HEK293T (cell line): ENCODE measurements at regions not wholly inside any gene's neighbourhood (a gene's known extent, or its start where the extent isn't known, plus 50 kb on each side); places are given as distances from the start of the nearest gene placed in this dataset.

Source experiments
- ARNT ChIP-seq: fragments of 450-650 bp; IDR thresholded peaks from 2 replicates; pipeline ENCODE4 v1.6.1; 2017; ENCODE audit warnings: mild to moderate bottlenecking
- BHLHE40 ChIP-seq: fragments of 450-650 bp; IDR thresholded peaks from 2 replicates; pipeline ENCODE4 v1.6.1; 2016; ENCODE audit warnings: mild to moderate bottlenecking, moderate library complexity, borderline replicate concordance
- FOXA1 ChIP-seq: fragments of 450-650 bp; IDR thresholded peaks from 2 replicates; pipeline ENCODE4 v1.6.1; 2016; ENCODE audit warnings: mild to moderate bottlenecking
- FOXK2 ChIP-seq: fragments of 450-650 bp; IDR thresholded peaks from 2 replicates; pipeline ENCODE4 v1.6.1; 2016; ENCODE audit warnings: mild to moderate bottlenecking
- FOXM1 ChIP-seq: fragments of 450-650 bp; IDR thresholded peaks from 2 replicates; pipeline ENCODE4 v1.6.1; 2017; ENCODE audit warnings: mild to moderate bottlenecking, borderline replicate concordance
- HDGF ChIP-seq: fragments of 450-650 bp; IDR thresholded peaks from 2 replicates; pipeline ENCODE4 v1.6.1; 2017; ENCODE audit warnings: antibody characterized with exemption, borderline replicate concordance
- L3MBTL2 ChIP-seq: fragments of 450-650 bp; conservative IDR thresholded peaks from 2 replicates; pipeline ENCODE4 v1.6.1; 2016; ENCODE audit warnings: mild to moderate bottlenecking
- LEF1 ChIP-seq: fragments of 450-650 bp; IDR thresholded peaks from 2 replicates; pipeline ENCODE4 v1.6.1; 2017; ENCODE audit warnings: mild to moderate bottlenecking, borderline replicate concordance
- NFRKB ChIP-seq: fragments of 450-650 bp; IDR thresholded peaks from 2 replicates; pipeline ENCODE4 v1.6.1; 2016; ENCODE audit warnings: mild to moderate bottlenecking, moderate library complexity
- PKNOX1 ChIP-seq: fragments of 450-650 bp; IDR thresholded peaks from 2 replicates; pipeline ENCODE4 v1.6.1; 2016
- SP1 ChIP-seq: fragments of 450-650 bp; IDR thresholded peaks from 2 replicates; pipeline ENCODE4 v1.6.1; 2017
- SUZ12 ChIP-seq: fragments of 450-650 bp; IDR thresholded peaks from 2 replicates; pipeline ENCODE4 v1.6.1; 2016; ENCODE audit warnings: mild to moderate bottlenecking
- TARDBP ChIP-seq: fragments of 450-650 bp; IDR thresholded peaks from 2 replicates; pipeline ENCODE4 v1.6.1; 2016
- ZNF384 ChIP-seq: fragments of 450-650 bp; IDR thresholded peaks from 2 replicates; pipeline ENCODE4 v1.6.1; 2016

DNA sequence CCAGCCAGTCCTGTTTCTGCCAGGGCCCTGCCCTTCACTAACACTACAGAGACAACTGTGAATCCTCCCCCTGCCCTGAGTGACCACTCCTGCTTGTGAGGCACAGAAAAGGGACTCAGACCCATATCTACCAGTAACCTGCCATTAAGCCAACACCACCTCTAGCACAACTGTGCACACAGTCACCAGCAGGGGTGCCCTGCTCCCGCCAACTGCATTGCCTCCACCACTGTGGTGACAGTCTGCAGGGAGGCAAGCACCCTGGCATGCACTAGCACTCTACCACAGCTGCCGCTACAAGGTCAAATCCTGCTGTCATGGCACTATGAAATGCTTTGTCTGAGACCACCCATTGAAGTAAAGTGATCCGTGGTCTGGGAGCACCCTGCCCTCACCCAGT is 1028.5 kb upstream of the CDH9 start:
- TF ChIP-seq FOXM1 (no peak), PKNOX1 (no peak), FOXK2 (no peak), NFRKB (no peak), FOXA1 (no peak), BHLHE40 (no peak), SP1 (no peak), ARNT (no peak), L3MBTL2 (no peak), LEF1 (no peak), TARDBP (no peak), ZNF384 (no peak), SUZ12 (no peak), HDGF (no peak)
